PFSK-1 (cell line): ENCODE measurements at regions not wholly inside any gene's neighbourhood (a gene's known extent, or its start where the extent isn't known, plus 50 kb on each side); places are given as distances from the start of the nearest gene placed in this dataset.

Experiments used
- FOXP2 ChIP-seq: optimal IDR thresholded peaks from 2 replicates; pipeline ENCODE3; 2011; ENCODE audit warnings: borderline replicate concordance, control low read depth, inconsistent platforms; ENCODE audit not compliant: insufficient read depth; ENCODE audit errors: extremely low read length, extremely low read depth
- POLR2AphosphoS5 ChIP-seq: IDR thresholded peaks from 2 replicates; pipeline ENCODE4 v1.6.1; 2012; ENCODE audit warnings: low read depth, mild to moderate bottlenecking, control low read depth, low read length, moderate library complexity
- REST ChIP-seq, 2 experiments: IDR thresholded peaks; 2 replicates each; pipeline versions ENCODE4 v1.6.1 to v1.8.0; 2011 to 2012; ENCODE audit warnings: low read depth in 2 of 2, low read length in 2 of 2, control low read depth in 1 of 2, inconsistent platforms in 1 of 2, mild to moderate bottlenecking in 1 of 2, moderate library complexity in 1 of 2; ENCODE audit not compliant: insufficient read depth in 1 of 2
- SIN3A ChIP-seq: IDR thresholded peaks from 2 replicates; pipeline ENCODE4 v1.6.1; 2012; ENCODE audit warnings: mild to moderate bottlenecking, low read length, moderate library complexity, borderline replicate concordance; ENCODE audit not compliant: insufficient read depth
- TAF1 ChIP-seq: IDR thresholded peaks from 2 replicates; pipeline ENCODE4 v1.6.1; 2012; ENCODE audit warnings: low read length, control low read depth, borderline replicate concordance; ENCODE audit not compliant: insufficient read depth

GRCh38 chr1:187891993-187892682 lies 1063.4 kb downstream of the PLA2G4A start:
- TF ChIP-seq TAF1 (no peak), REST (IDR thresholded peaks at IDR 0.05; ENCODE audit: insufficient read depth in 1 of 2, low read depth in 2 of 2, low read length in 2 of 2) (no peak), POLR2AphosphoS5 (no peak), SIN3A (no peak), FOXP2 (no peak)
